WTC11 (cell line): ENCODE measurements at regions not wholly inside any gene's neighbourhood (a gene's known extent, or its start where the extent isn't known, plus 50 kb on each side); places are given as distances from the start of the nearest gene placed in this dataset.

Experiments used
- ATAC-seq: fragments of 200-7000 bp; cut with Tn5 transposase; 2 replicates; pipeline ENCODE4 v1.10.0; 2021; ENCODE audit warnings: mild to moderate bottlenecking, moderate library complexity
- CTCF ChIA-PET: fragments of 300-600 bp; sonication (Branson Sonifier 250); formaldehyde crosslinking; loops from one replicate; lab custom pipeline; 2021; ENCODE audit warnings: antibody characterized with exemption; lab: Charles Lee
- POLR2A ChIA-PET: fragments of 350-600 bp; sonication (Branson Sonifier 250); formaldehyde crosslinking; loops from one replicate; lab custom pipeline; 2021; ENCODE audit warnings: antibody characterized with exemption; lab: Charles Lee
- DNase-seq: peaks from one replicate; pipeline ENCODE4 v3.0.0; 2021; ENCODE audit warnings: low spot score
- H3K27ac Mint-ChIP-seq: 2 replicates; pipeline ENCODE4 v1.8.0; 2021; ENCODE audit warnings: mixed read lengths
- H3K27me3 Mint-ChIP-seq: 2 replicates; pipeline ENCODE4 v1.8.0; 2021; ENCODE audit warnings: low read depth, mild to moderate bottlenecking, moderate library complexity, mixed read lengths
- H3K36me3 Mint-ChIP-seq: 2 replicates; pipeline ENCODE4 v1.8.0; 2021; ENCODE audit warnings: mixed read lengths
- H3K4me1 Mint-ChIP-seq: 2 replicates; pipeline ENCODE4 v1.8.0; 2022; ENCODE audit warnings: mixed read lengths
- H3K4me3 Mint-ChIP-seq: 2 replicates; pipeline ENCODE4 v1.8.0; 2021; ENCODE audit warnings: mild to moderate bottlenecking, moderate library complexity, mixed read lengths
- H3K9me3 Mint-ChIP-seq: 2 replicates; pipeline ENCODE4 v1.8.0; 2021; ENCODE audit warnings: mixed read lengths
- ATF2 ChIP-seq: sonication (generic); formaldehyde crosslinking; IDR thresholded peaks from 2 replicates; pipeline ENCODE4 v1.8.1; 2022; ENCODE audit warnings: low read depth, missing genetic modification reagents, borderline replicate concordance
- ATF3 ChIP-seq: sonication (generic); formaldehyde crosslinking; conservative IDR thresholded peaks from 2 replicates; pipeline ENCODE4 v1.8.1; 2022; ENCODE audit warnings: mild to moderate bottlenecking, missing genetic modification reagents
- CREM ChIP-seq: sonication (generic); formaldehyde crosslinking; IDR thresholded peaks from 2 replicates; pipeline ENCODE4 v1.8.1; 2022; ENCODE audit warnings: mild to moderate bottlenecking, missing genetic modification reagents, moderate library complexity
- ELF4 ChIP-seq: sonication (generic); formaldehyde crosslinking; IDR thresholded peaks from 2 replicates; pipeline ENCODE4 v1.8.1; 2022; ENCODE audit warnings: low read depth, mild to moderate bottlenecking, moderate library complexity, missing genetic modification reagents
- ERG ChIP-seq: fragments of 250-450 bp; sonication (Bioruptor Pico); IDR thresholded peaks from 2 replicates; pipeline ENCODE4 v1.8.0; 2021; ENCODE audit warnings: mild to moderate bottlenecking
- ESRRA ChIP-seq: sonication (generic); formaldehyde crosslinking; IDR thresholded peaks from 2 replicates; pipeline ENCODE4 v1.8.1; 2022; ENCODE audit warnings: mild to moderate bottlenecking, missing genetic modification reagents, borderline replicate concordance
- FOXJ3 ChIP-seq: sonication (generic); formaldehyde crosslinking; IDR thresholded peaks from 2 replicates; pipeline ENCODE4 v1.9.0; 2021; ENCODE audit warnings: missing genetic modification reagents, mild to moderate bottlenecking, borderline replicate concordance
- FOXK1 ChIP-seq: sonication (generic); formaldehyde crosslinking; IDR thresholded peaks from 2 replicates; pipeline ENCODE4 v1.8.0; 2022; ENCODE audit warnings: mild to moderate bottlenecking, moderate library complexity, missing genetic modification reagents
- FOXP1 ChIP-seq: sonication (generic); formaldehyde crosslinking; IDR thresholded peaks from 2 replicates; pipeline ENCODE4 v1.8.0; 2022; ENCODE audit warnings: missing genetic modification reagents, mild to moderate bottlenecking, moderate library complexity, borderline replicate concordance
- GTF2I ChIP-seq: fragments of 250-450 bp; sonication (Bioruptor Pico); conservative IDR thresholded peaks from 2 replicates; pipeline ENCODE4 v1.4.0; 2021; ENCODE audit warnings: mild to moderate bottlenecking
- IRF2 ChIP-seq: sonication (generic); formaldehyde crosslinking; IDR thresholded peaks from 2 replicates; pipeline ENCODE4 v1.8.0; 2022; ENCODE audit warnings: low read depth, missing genetic modification reagents, borderline replicate concordance
- NFYB ChIP-seq: sonication (generic); formaldehyde crosslinking; conservative IDR thresholded peaks from 2 replicates; pipeline ENCODE4 v1.8.0; 2022; ENCODE audit warnings: low read depth, missing genetic modification reagents
- SOX15 ChIP-seq: fragments of 250-450 bp; sonication (Bioruptor Pico); IDR thresholded peaks from 2 replicates; pipeline ENCODE4 v1.9.0; 2021; ENCODE audit warnings: mild to moderate bottlenecking
- STAT6 ChIP-seq: sonication (generic); formaldehyde crosslinking; conservative IDR thresholded peaks from 2 replicates; pipeline ENCODE4 v1.8.1; 2023; ENCODE audit warnings: mild to moderate bottlenecking, low read depth, missing genetic modification reagents, moderate library complexity
- TCF7 ChIP-seq: sonication (generic); formaldehyde crosslinking; IDR thresholded peaks from 2 replicates; pipeline ENCODE4 v1.8.0; 2022; ENCODE audit warnings: mild to moderate bottlenecking, low read depth, missing genetic modification reagents, moderate library complexity
- TEAD4 ChIP-seq: sonication (generic); formaldehyde crosslinking; IDR thresholded peaks from 2 replicates; pipeline ENCODE4 v1.8.0; 2022; ENCODE audit warnings: mild to moderate bottlenecking, missing genetic modification reagents
- ZBTB43 ChIP-seq: sonication (generic); formaldehyde crosslinking; IDR thresholded peaks from 2 replicates; pipeline ENCODE4 v1.8.1; 2023; ENCODE audit warnings: mild to moderate bottlenecking, missing genetic modification reagents
- ZNF219 ChIP-seq: sonication (generic); formaldehyde crosslinking; IDR thresholded peaks from 2 replicates; pipeline ENCODE4 v1.8.0; 2023; ENCODE audit warnings: missing genetic modification reagents, mild to moderate bottlenecking, borderline replicate concordance
- ZNF317 ChIP-seq: sonication (generic); formaldehyde crosslinking; IDR thresholded peaks from 2 replicates; pipeline ENCODE4 v1.8.1; 2023; ENCODE audit warnings: low read depth, mild to moderate bottlenecking, moderate library complexity, missing genetic modification reagents, borderline replicate concordance
- ZNF416 ChIP-seq: fragments of 250-450 bp; sonication (Bioruptor Pico); IDR thresholded peaks from 2 replicates; pipeline ENCODE4 v1.9.0; 2021; ENCODE audit warnings: mild to moderate bottlenecking, inconsistent platforms
- ZNF423 ChIP-seq: fragments of 250-450 bp; sonication (Bioruptor Pico); IDR thresholded peaks from 2 replicates; pipeline ENCODE4 v2.1.2; 2022; ENCODE audit warnings: mild to moderate bottlenecking, moderate library complexity
- ZNF425 ChIP-seq: fragments of 250-450 bp; sonication (Bioruptor Pico); conservative IDR thresholded peaks from 2 replicates; pipeline ENCODE4 v1.9.0; 2021; ENCODE audit warnings: mild to moderate bottlenecking
- ZNF512 ChIP-seq: sonication (generic); formaldehyde crosslinking; IDR thresholded peaks from 2 replicates; pipeline ENCODE4 v1.8.1; 2022; ENCODE audit warnings: missing genetic modification reagents, borderline replicate concordance

- no peak for ATAC-seq
- no peaks in the 10 kb centered on the region for H3K27me3 Mint-ChIP-seq
- DNase-seq = no peak
- H3K27ac Mint-ChIP-seq = no peak overlapping the region
- CTCF ChIA-PET = interaction anchor here (2.1 kb wide), 1 partner anchor 125 kb away, joined by 10 read pairs; no protein-coding TSS in a partner anchor
- H3K4me3 Mint-ChIP-seq = no peak overlapping the region
- H3K9me3 Mint-ChIP-seq = no peaks in the 10 kb centered on the region
- POLR2A ChIA-PET = interaction anchor here (0.5 kb wide), 1 partner anchor 286 kb away, joined by 3 read pairs; no protein-coding TSS in a partner anchor
- H3K36me3 Mint-ChIP-seq = no peaks in the 10 kb centered on the region
- peaks cover 23% of the 10 kb centered on the region for H3K4me1 Mint-ChIP-seq
- TF ChIP-seq FOXJ3 (no peak), TCF7 (CRISPR knock-in tag) (no peak), STAT6 (no peak), CREM (CRISPR knock-in tag) (no peak), ZNF425 (CRISPR knock-in tag) (no peak), ELF4 (no peak), ESRRA (no peak), SOX15 (no peak), ZNF423 (no peak), IRF2 (CRISPR knock-in tag) (no peak), ERG (no peak)
- TF ChIP-seq, all 79 proteins: peak for 0
Measured at GRCh38 chr11:15775015-15775541, 581.3 kb downstream of the SOX6 start.

- H3K36me3 Mint-ChIP-seq = no peaks in the 10 kb centered on the region
- H3K27me3 Mint-ChIP-seq = no peaks in the 10 kb centered on the region
- H3K9me3 Mint-ChIP-seq = no peaks in the 10 kb centered on the region
- ChIA-PET CTCF (interaction anchor here (2.1 kb wide), 1 partner anchor 126 kb away, joined by 10 read pairs; no protein-coding TSS in a partner anchor), POLR2A (no interaction called here)
- H3K27ac Mint-ChIP-seq = no peak overlapping the region
- H3K4me3 Mint-ChIP-seq = no peak overlapping the region
- ATAC-seq (no peak), DNase-seq (no peak)
- H3K4me1 Mint-ChIP-seq = peaks cover 23% of the 10 kb centered on the region
- no peak for TF ChIP-seq NFYB (CRISPR knock-in tag)
- no peak for TF ChIP-seq ZNF416
- TF ChIP-seq FOXP1 = no peak
- no peak for TF ChIP-seq TEAD4 (CRISPR knock-in tag)
- TF ChIP-seq ZBTB43 (CRISPR knock-in tag) = no peak
- no peak for TF ChIP-seq ERG
- no peak for TF ChIP-seq ATF3 (CRISPR knock-in tag)
- TF ChIP-seq ZNF512 (CRISPR knock-in tag) = no peak
- no peak for TF ChIP-seq FOXK1 (CRISPR knock-in tag)
- no peak for TF ChIP-seq GTF2I
- TF ChIP-seq ZNF219 (CRISPR knock-in tag) = no peak
- no peak for TF ChIP-seq ATF2 (CRISPR knock-in tag)
- no peak for TF ChIP-seq ZNF317 (CRISPR knock-in tag)
Measured at GRCh38 chr11:15775797-15776196, 580.5 kb downstream of the SOX6 start.
